ENCODE measurements at regions not wholly inside any gene's neighbourhood (a gene's known extent, or its start where the extent isn't known, plus 50 kb on each side); places are given as distances from the start of the nearest gene placed in this dataset.

GRCh38 chr22:48152164-48152775 is 1389.8 kb downstream of the TBC1D22A start:
- no peak for TF ChIP-seq CTCF (IDR thresholded peaks at IDR 0.05; ENCODE audit: borderline replicate concordance, insufficient read depth, low read depth, low read length)

DNA sequence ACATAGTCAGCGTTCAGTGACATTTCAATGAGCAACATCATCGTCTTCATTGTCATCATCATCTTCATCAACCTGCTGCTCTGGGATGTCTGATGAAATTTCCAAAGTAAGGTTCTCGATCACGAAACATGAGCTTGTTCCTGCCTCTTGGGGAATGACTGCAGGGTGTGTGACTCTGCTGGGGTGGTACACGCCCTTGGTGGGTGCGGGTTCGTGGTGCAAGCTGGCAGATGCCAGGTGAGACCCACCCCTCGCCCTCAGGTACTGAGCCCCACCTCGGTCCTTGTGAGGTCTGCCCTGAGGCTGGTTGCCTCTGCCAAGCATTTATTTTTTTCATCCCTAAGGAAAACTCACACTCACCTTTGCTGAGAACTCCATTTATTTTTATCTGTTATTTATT is 1389.2 kb downstream of the TBC1D22A start:
- no peak overlapping the region for H3K4me3 ChIP-seq (ENCODE audit: low read depth, low read length)
- TF ChIP-seq CTCF (IDR thresholded peaks at IDR 0.05; ENCODE audit: borderline replicate concordance, insufficient read depth, low read depth, low read length), result no peak

More at GRCh38 chr22:48152164-48152775, 1389.8 kb downstream of the TBC1D22A start:
- H3K4me3 ChIP-seq (ENCODE audit: low read depth, low read length), result no peak overlapping the region

DNA sequence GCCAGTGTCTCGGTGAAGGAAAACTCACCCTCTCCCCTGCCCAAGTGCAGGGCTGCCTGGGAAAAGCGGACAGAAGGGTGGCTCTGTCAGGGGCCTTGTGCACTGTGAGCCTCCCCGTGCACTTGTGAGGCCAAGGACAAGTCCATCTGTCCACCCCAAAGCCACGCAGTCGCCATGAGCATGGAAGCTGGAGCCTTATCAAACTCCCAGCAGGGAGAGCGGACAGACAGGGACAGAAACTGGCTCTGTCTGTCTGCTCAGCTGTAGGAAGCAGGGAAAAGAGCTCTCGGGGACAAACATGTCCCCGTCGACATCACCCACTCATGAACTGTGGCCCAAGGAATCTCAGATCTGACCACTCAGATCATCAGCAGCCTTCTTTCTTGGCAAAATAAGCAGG is 1385.4 kb downstream of the TBC1D22A start:
- no peak overlapping the region for H3K4me3 ChIP-seq (ENCODE audit: low read depth, low read length)
- no peak for TF ChIP-seq CTCF (IDR thresholded peaks at IDR 0.05; ENCODE audit: borderline replicate concordance, insufficient read depth, low read depth, low read length)

- TF ChIP-seq CTCF (IDR thresholded peaks at IDR 0.05; ENCODE audit: borderline replicate concordance, insufficient read depth, low read depth, low read length), result no peak
- H3K4me3 ChIP-seq (ENCODE audit: low read depth, low read length), result no peak overlapping the region
These were observed 1385.0 kb downstream of the TBC1D22A start for GRCh38 chr22:48147404-48147803.

DNA sequence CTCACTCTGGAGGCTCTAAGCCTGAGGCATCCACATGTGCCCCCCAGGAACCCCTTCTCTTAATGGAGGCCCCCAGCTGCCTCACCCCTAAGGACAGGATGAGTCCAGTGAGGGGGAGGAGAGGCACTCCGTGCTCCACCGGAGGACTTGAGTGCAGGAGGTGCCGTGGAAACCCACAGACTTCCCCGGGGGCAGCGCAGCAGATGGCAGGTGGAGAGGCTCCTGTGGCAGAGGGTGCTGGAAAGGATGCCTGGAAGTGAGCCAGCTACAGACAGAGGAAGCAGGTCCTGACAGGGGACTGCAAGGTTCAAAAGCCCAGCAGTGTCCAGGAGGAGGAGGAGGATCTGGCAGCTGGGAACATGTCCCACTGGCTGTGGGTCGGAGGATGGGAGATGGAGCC is 1384.0 kb downstream of the TBC1D22A start:
- no peak for TF ChIP-seq CTCF (IDR thresholded peaks at IDR 0.05; ENCODE audit: borderline replicate concordance, insufficient read depth, low read depth, low read length)
- no peak overlapping the region for H3K4me3 ChIP-seq (ENCODE audit: low read depth, low read length)

DNA sequence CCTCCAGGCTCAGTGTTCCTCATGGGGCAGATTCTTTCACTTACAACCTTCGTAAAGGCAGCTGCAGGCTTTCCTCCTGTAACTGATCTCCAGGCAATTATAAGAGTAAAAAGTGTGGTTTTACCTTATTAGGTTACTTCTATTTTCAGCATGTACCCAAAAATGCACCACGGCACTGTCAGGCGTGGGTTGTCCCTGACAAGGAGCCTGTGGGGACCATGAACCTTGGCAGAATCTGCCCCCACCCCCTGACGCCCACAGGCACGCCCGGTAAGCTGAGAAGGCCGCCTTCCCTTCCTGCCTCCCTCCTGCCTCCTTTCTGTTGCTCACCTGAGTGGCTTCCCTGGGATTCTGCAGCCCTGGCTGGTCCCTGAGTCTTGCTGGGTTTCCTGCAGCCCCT is 1383.3 kb downstream of the TBC1D22A start:
- no peak overlapping the region for H3K4me3 ChIP-seq (ENCODE audit: low read depth, low read length)
- TF ChIP-seq CTCF (IDR thresholded peaks at IDR 0.05; ENCODE audit: borderline replicate concordance, insufficient read depth, low read depth, low read length), result no peak

DNA sequence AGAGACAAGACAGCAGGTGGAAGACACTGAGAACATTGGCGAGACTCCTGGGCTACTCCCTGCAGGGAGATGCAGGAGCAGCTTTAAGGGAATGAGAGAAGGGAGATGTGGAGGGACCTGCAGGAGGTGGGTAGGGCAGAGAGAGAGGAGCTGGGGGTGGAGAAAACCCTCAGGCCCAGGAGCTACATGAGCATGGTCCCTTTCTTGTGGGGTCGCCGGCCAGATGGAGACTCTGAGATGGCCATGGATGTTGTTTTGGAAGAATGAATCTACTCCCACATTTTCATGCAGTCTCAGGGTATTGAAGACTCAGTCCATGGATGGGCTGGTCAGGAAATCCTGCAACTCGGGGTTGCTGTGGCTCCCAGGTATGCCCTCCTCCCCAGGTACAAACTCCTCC is 1381.9 kb downstream of the TBC1D22A start:
- no peak for TF ChIP-seq CTCF (IDR thresholded peaks at IDR 0.05; ENCODE audit: borderline replicate concordance, insufficient read depth, low read depth, low read length)
- no peak overlapping the region for H3K4me3 ChIP-seq (ENCODE audit: low read depth, low read length)
